ENCODE measurements at regions not wholly inside any gene's neighbourhood (a gene's known extent, or its start where the extent isn't known, plus 50 kb on each side); places are given as distances from the start of the nearest gene placed in this dataset.

DNA sequence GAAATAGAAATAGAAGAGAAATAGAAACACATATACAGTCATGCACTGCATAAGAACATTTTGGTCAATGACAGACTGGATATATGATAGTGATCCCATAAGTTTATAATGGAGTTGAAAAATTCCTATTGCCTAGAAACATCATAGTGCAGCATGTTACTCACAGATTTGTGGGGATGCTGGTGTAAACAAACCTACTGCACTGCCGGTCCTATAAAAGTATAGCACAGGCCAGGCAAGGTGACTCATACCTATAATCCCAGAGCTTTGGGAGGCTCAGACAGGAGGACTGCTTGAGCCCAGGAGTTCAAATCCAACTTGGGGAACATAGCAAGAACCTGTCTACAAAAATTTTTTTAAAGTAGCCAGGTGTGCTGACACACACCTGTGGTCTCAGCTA is 240.6 kb upstream of the MAP3K1 start:
- no peak overlapping the region for H3K4me3 ChIP-seq (replicated peaks in 1 of 2; ENCODE audit: low read depth in 2 of 2, low read length in 2 of 2)
- DNase-seq (ENCODE audit: low read depth in 2 of 2), result no peak
- TF ChIP-seq, protein P1, sequence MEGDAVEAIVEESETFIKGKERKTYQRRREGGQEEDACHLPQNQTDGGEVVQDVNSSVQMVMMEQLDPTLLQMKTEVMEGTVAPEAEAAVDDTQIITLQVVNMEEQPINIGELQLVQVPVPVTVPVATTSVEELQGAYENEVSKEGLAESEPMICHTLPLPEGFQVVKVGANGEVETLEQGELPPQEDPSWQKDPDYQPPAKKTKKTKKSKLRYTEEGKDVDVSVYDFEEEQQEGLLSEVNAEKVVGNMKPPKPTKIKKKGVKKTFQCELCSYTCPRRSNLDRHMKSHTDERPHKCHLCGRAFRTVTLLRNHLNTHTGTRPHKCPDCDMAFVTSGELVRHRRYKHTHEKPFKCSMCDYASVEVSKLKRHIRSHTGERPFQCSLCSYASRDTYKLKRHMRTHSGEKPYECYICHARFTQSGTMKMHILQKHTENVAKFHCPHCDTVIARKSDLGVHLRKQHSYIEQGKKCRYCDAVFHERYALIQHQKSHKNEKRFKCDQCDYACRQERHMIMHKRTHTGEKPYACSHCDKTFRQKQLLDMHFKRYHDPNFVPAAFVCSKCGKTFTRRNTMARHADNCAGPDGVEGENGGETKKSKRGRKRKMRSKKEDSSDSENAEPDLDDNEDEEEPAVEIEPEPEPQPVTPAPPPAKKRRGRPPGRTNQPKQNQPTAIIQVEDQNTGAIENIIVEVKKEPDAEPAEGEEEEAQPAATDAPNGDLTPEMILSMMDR (IDR thresholded peaks at IDR 0.05; ENCODE audit: low read depth, low read length), result no peak

DNA sequence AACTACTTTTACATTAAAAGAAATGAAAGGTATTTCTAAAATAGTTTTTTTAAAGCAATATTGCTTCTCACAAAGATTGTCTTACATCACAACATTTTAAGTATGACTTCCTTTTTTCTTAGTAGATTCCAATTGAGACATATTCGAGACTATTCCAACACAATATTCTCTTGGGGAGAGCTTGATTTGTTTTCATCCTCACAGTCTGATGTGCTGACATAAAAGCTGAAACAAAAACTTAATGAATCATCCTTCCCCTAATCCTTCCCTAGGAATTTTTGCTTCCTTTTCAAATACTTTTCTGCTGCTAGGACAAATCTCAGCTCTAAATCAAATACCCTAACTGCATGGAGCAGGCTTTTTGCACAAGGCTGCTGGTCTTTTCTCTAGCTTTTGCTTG is 245.8 kb upstream of the MAP3K1 start:
- peak; percentile 84 for DNase-seq (ENCODE audit: low read depth in 2 of 2)
- TF ChIP-seq, protein P1 (IDR thresholded peaks at IDR 0.05; ENCODE audit: low read depth, low read length), result no peak
- no peak overlapping the region for H3K4me3 ChIP-seq (replicated peaks in 1 of 2; ENCODE audit: low read depth in 2 of 2, low read length in 2 of 2)

DNA sequence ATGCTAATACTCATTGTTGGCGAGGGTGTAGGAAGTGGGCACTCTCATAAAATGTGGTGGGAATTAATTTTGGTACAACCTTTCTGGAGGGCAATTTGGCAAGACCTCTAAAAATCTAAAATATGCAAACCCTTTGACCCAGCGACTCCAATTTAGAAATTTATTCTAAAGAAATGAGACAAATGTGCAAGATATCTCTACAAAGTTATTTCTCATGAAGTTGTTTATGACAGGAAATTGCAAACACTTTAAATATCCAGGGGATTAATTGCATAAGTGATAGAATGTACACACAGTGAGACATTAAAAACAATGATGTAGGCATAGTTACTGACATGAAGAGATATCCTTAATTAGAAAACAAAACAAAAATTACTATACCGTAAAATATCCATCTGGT is 246.3 kb upstream of the MAP3K1 start:
- H3K4me3 ChIP-seq (replicated peaks in 1 of 2; ENCODE audit: low read depth in 2 of 2, low read length in 2 of 2), result no peak overlapping the region
- DNase-seq (ENCODE audit: low read depth in 2 of 2), result peak; percentile 47 to 63
- TF ChIP-seq, protein P1 (IDR thresholded peaks at IDR 0.05; ENCODE audit: low read depth, low read length), result no peak

DNA sequence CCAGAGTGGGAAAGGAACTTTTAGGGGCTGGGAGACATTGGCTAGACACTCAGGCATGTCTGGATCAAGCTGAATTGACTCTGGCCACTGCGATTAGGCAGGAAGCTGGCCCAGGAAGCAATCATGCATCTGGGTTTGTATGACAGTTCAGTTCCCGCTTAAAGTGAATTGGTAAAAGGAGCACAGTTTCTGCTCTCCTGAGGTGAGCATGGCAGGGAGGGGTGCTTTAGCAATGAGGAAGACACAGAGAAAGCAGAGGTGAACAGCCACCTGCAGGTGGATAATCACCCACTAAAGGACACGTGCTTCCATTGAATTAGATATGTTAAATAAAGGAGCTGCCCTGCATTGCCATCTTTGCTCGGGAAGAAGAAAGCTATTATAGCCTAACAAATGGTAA is 248.1 kb upstream of the MAP3K1 start:
- DNase-seq (ENCODE audit: low read depth in 2 of 2), result no peak
- TF ChIP-seq, protein P1 (IDR thresholded peaks at IDR 0.05; ENCODE audit: low read depth, low read length), result no peak
- H3K4me3 ChIP-seq (replicated peaks in 1 of 2; ENCODE audit: low read depth in 2 of 2, low read length in 2 of 2), result no peak overlapping the region

DNA sequence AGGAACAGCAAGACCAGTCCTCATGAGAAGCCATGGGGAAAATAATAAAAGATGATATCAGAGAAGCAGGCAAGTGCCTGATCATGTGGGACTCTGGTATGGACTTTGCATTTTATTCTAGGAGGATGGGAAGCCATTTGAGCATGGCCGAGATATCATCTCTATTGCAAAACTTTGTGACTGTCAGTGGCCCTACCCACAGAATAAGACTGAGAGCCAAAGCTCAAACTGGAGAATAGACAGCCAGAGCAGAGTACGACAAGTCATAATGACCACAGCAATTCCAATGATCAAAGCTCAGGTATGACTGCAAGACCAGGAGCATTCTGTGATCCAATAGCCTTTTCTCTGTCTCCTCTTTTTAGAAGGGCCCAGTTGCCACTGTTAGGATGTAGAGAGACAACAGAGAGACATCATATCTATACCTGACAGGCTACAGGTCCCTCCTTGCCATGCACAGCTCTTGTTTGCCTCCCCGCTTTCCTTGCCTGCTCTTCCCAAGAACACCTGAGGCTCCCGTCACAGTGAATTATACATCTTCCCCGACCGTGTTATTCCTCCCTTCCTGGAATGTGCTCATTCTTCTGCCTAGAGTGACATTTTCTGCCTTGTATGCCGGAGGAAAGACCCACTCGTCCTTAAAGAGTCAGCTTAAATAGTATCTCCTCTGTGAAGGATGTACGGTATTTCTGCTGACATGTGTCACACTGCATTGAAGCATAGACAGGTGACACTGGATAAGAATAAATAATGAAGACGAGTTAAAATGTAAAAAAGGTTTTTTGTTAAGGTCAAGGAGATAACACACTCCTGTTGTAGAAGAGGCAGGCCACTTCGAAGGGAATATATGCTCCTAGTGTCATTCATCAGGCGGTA is 248.7 kb upstream of the MAP3K1 start:
- no peak overlapping the region for H3K4me3 ChIP-seq (replicated peaks in 1 of 2; ENCODE audit: low read depth in 2 of 2, low read length in 2 of 2)
- TF ChIP-seq, protein P1 (IDR thresholded peaks at IDR 0.05; ENCODE audit: low read depth, low read length), result no peak
- DNase-seq (ENCODE audit: low read depth in 2 of 2), result no peak

DNA sequence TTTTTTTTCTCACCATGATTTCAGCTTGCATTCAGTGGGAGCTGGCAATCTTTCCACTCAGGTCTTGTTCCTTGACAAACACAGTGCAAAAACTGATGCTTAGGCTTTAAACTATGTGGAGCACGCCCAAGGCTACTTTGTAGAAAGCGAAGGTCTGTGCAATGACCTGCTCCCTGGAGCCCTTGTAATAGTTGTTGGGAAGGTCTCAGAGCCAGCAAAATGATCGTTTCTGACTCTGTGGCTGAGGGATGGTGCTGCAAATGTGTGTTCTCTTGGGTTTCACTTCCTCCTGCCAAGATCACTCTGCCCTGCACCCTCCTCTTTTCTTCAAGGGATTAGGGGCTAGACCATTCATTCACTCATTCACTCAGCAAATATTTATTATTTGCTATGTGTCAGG is 249.7 kb upstream of the MAP3K1 start:
- DNase-seq (ENCODE audit: low read depth in 2 of 2), result no peak
- no peak overlapping the region for H3K4me3 ChIP-seq (replicated peaks in 1 of 2; ENCODE audit: low read depth in 2 of 2, low read length in 2 of 2)

More for the DNA sequence above, 249.7 kb upstream of the MAP3K1 start:
- TF ChIP-seq, protein P1 (IDR thresholded peaks at IDR 0.05; ENCODE audit: low read depth, low read length), result no peak
